ENCODE measurements at regions not wholly inside any gene's neighbourhood (a gene's known extent, or its start where the extent isn't known, plus 50 kb on each side); places are given as distances from the start of the nearest gene placed in this dataset.

- no peaks in the 10 kb centered on the region for H3K4me1 ChIP-seq (ENCODE audit: low read depth, poor library complexity, severe bottlenecking)
- H3K9ac ChIP-seq, result no peak overlapping the region
- no peak overlapping the region for H3K27ac ChIP-seq
- H3K4me3 ChIP-seq (IDR thresholded peaks at IDR 0.05; ENCODE audit: insufficient read depth, low read depth, low read length), result no peak overlapping the region
- H3K79me2 ChIP-seq (ENCODE audit: insufficient read depth, low read depth), result no peaks in the 10 kb centered on the region
- H3K27me3 ChIP-seq (ENCODE audit: insufficient read depth, low read depth), result no peaks in the 10 kb centered on the region; the same call in 1 of the 2 replicates
- no peaks in the 10 kb centered on the region for H4K20me1 ChIP-seq (ENCODE audit: insufficient read depth)
- no peak overlapping the region for H2AFZ ChIP-seq (ENCODE audit: low read depth)
- no peak overlapping the region for H3K4me2 ChIP-seq
- TF ChIP-seq CTCF (conservative IDR thresholded peaks at IDR 0.05; ENCODE audit: low read depth, low read length), result no peak
- H3K36me3 ChIP-seq (ENCODE audit: insufficient read depth), result no peaks in the 10 kb centered on the region
These were observed 170.4 kb downstream of the ACTL8 start for GRCh38 chr1:17925290-17926237.

GRCh38 chr1:17926906-17927305 lies 171.8 kb downstream of the ACTL8 start:
- no peak overlapping the region for H3K9ac ChIP-seq
- no peak for TF ChIP-seq CTCF (conservative IDR thresholded peaks at IDR 0.05; ENCODE audit: low read depth, low read length)

GRCh38 chr1:17927952-17928351 lies 172.8 kb downstream of the ACTL8 start:
- no peak overlapping the region for H3K9ac ChIP-seq
- no peaks in the 10 kb centered on the region; the same call in 1 of the 2 replicates for H3K27me3 ChIP-seq (ENCODE audit: insufficient read depth, low read depth)
- TF ChIP-seq CTCF (conservative IDR thresholded peaks at IDR 0.05; ENCODE audit: low read depth, low read length), result no peak
- no peaks in the 10 kb centered on the region for H4K20me1 ChIP-seq (ENCODE audit: insufficient read depth)
- no peak overlapping the region for H3K27ac ChIP-seq
- H3K36me3 ChIP-seq (ENCODE audit: insufficient read depth), result no peaks in the 10 kb centered on the region
- no peak overlapping the region for H3K4me2 ChIP-seq
- H2AFZ ChIP-seq (ENCODE audit: low read depth), result no peak overlapping the region
- H3K79me2 ChIP-seq (ENCODE audit: insufficient read depth, low read depth), result no peaks in the 10 kb centered on the region
- no peaks in the 10 kb centered on the region for H3K4me1 ChIP-seq (ENCODE audit: low read depth, poor library complexity, severe bottlenecking)
- H3K4me3 ChIP-seq (IDR thresholded peaks at IDR 0.05; ENCODE audit: insufficient read depth, low read depth, low read length), result no peak overlapping the region

More at GRCh38 chr1:17926906-17927305, 171.8 kb downstream of the ACTL8 start:
- Histone ChIP-seq H2AFZ (ENCODE audit: low read depth) (no peak overlapping the region), H3K27me3 (ENCODE audit: insufficient read depth, low read depth) (no peaks in the 10 kb centered on the region; the same call in 1 of the 2 replicates), H3K4me3 (IDR thresholded peaks at IDR 0.05; ENCODE audit: insufficient read depth, low read depth, low read length) (no peak overlapping the region), H3K4me1 (ENCODE audit: low read depth, poor library complexity, severe bottlenecking) (no peaks in the 10 kb centered on the region), H3K27ac (no peak overlapping the region), H4K20me1 (ENCODE audit: insufficient read depth) (no peaks in the 10 kb centered on the region), H3K4me2 (no peak overlapping the region), H3K36me3 (ENCODE audit: insufficient read depth) (no peaks in the 10 kb centered on the region), H3K79me2 (ENCODE audit: insufficient read depth, low read depth) (no peaks in the 10 kb centered on the region)

- TF ChIP-seq CTCF (conservative IDR thresholded peaks at IDR 0.05; ENCODE audit: low read depth, low read length), result no peak
- Histone ChIP-seq H3K27me3 (ENCODE audit: insufficient read depth, low read depth) (no peaks in the 10 kb centered on the region; the same call in 1 of the 2 replicates), H3K27ac (no peak overlapping the region), H4K20me1 (ENCODE audit: insufficient read depth) (no peaks in the 10 kb centered on the region), H3K4me3 (IDR thresholded peaks at IDR 0.05; ENCODE audit: insufficient read depth, low read depth, low read length) (no peak overlapping the region), H2AFZ (ENCODE audit: low read depth) (no peak overlapping the region), H3K79me2 (ENCODE audit: insufficient read depth, low read depth) (no peaks in the 10 kb centered on the region), H3K36me3 (ENCODE audit: insufficient read depth) (no peaks in the 10 kb centered on the region), H3K9ac (no peak overlapping the region), H3K4me2 (no peak overlapping the region), H3K4me1 (ENCODE audit: low read depth, poor library complexity, severe bottlenecking) (no peaks in the 10 kb centered on the region)
These were observed 174.1 kb downstream of the ACTL8 start for GRCh38 chr1:17929224-17929623.
